Caco-2 (cell line): ENCODE measurements at regions not wholly inside any gene's neighbourhood (a gene's known extent, or its start where the extent isn't known, plus 50 kb on each side); places are given as distances from the start of the nearest gene placed in this dataset.

Source experiments
- BruUV-seq: library from RNA; stranded (reverse); fragments of 400-500 nt; replicated peaks from 2 replicates; lab custom pipeline; 2021; lab: Mats Ljungman, UMichigan
- CTCF ChIA-PET: fragments of 300-600 bp; sonication (Branson Sonifier 250); formaldehyde crosslinking; loops from one replicate; lab custom pipeline; 2022; ENCODE audit warnings: antibody characterized with exemption; lab: Charles Lee
- POLR2A ChIA-PET: fragments of 300-600 bp; sonication (Branson Sonifier 250); formaldehyde crosslinking; loops from one replicate; lab custom pipeline; 2022; ENCODE audit warnings: antibody characterized with exemption; lab: Charles Lee
- DNase-seq, 2 experiments: peaks; one replicate each; pipeline versions ENCODE4 v3.0.0 to v3.0.0-alpha.2; 2020 to 2022
- H3K27me3 ChIP-seq: replicated peaks from 2 replicates; pipeline ENCODE4 v1.6.0; 2011; ENCODE audit warnings: low read length; ENCODE audit not compliant: control insufficient read depth, insufficient read depth
- H3K36me3 ChIP-seq: 2 replicates; pipeline ENCODE4 v1.5.1; 2011; ENCODE audit warnings: low read length; ENCODE audit not compliant: control insufficient read depth, insufficient read depth
- H3K4me1 ChIP-seq: fragments of 250-450 bp; sonication (Bioruptor Pico); 2 replicates; pipeline ENCODE4 v1.5.1; 2020; ENCODE audit warnings: mild to moderate bottlenecking
- H3K4me3 ChIP-seq: 2 replicates; pipeline ENCODE4 v1.5.1; 2011; ENCODE audit warnings: low read depth, mild to moderate bottlenecking, control low read depth, low read length
- H3K9me3 ChIP-seq: fragments of 250-450 bp; sonication (Bioruptor Pico); 2 replicates; pipeline ENCODE4 v1.5.1; 2020; ENCODE audit warnings: mild to moderate bottlenecking, moderate library complexity
- H3K27ac Mint-ChIP-seq: one replicate; pipeline ENCODE4 v1.8.0; 2022; ENCODE audit warnings: mixed read lengths; ENCODE audit not compliant: unreplicated experiment
- H3K27me3 Mint-ChIP-seq: one replicate; pipeline ENCODE4 v1.8.0; 2022; ENCODE audit warnings: mixed read lengths; ENCODE audit not compliant: insufficient read depth, unreplicated experiment
- H3K36me3 Mint-ChIP-seq: one replicate; pipeline ENCODE4 v1.8.0; 2022; ENCODE audit warnings: mild to moderate bottlenecking, mixed read lengths; ENCODE audit not compliant: insufficient read depth, unreplicated experiment
- H3K4me1 Mint-ChIP-seq: one replicate; pipeline ENCODE4 v1.8.0; 2022; ENCODE audit warnings: low read depth, mixed read lengths; ENCODE audit not compliant: unreplicated experiment
- H3K4me3 Mint-ChIP-seq: one replicate; pipeline ENCODE4 v1.8.0; 2022; ENCODE audit warnings: mild to moderate bottlenecking, moderate library complexity, mixed read lengths; ENCODE audit not compliant: unreplicated experiment
- H3K9me3 Mint-ChIP-seq: one replicate; pipeline ENCODE4 v1.8.0; 2022; ENCODE audit warnings: mixed read lengths; ENCODE audit not compliant: unreplicated experiment
- CTCF ChIP-seq, 2 experiments: fragments of 200-600 bp in 1 of 2; IDR thresholded peaks; 1 replicate in 1 of 2; 2 replicates in 1 of 2; pipeline versions ENCODE4 v1.5.1 to v1.8.0; 2011 to 2022; ENCODE audit warnings: antibody characterized with exemption in 1 of 2, control low read depth in 1 of 2, inconsistent platforms in 1 of 2, low read depth in 1 of 2, low read length in 1 of 2, mild to moderate bottlenecking in 1 of 2, moderate library complexity in 1 of 2; ENCODE audit not compliant: insufficient read depth in 1 of 2, severe bottlenecking in 1 of 2, unreplicated experiment in 1 of 2
- intact Hi-C: fragments of 100-400 bp; cut with micrococcal nuclease; formaldehyde crosslinking; loops from one replicate; pipeline ENCODE4 v1.10.0; 2022; ENCODE audit not compliant: unreplicated experiment

GRCh38 chr16:85250609-85251223, 138.4 kb upstream of the CIBAR2 start:
- no peak for DNase-seq
- Mint-ChIP-seq H3K27me3 (no peaks in the 10 kb centered on the region), H3K9me3 (no peaks in the 10 kb centered on the region), H3K36me3 (peaks cover 2% of the 10 kb centered on the region), H3K4me1 (peaks cover 3% of the 10 kb centered on the region), H3K27ac (no peak overlapping the region), H3K4me3 (no peak overlapping the region)
- no peak for TF ChIP-seq CTCF (IDR thresholded peaks at IDR 0.05; ENCODE audit: insufficient read depth in 1 of 2, low read depth in 1 of 2, low read length in 1 of 2, severe bottlenecking in 1 of 2, unreplicated experiment in 1 of 2)
- ChIA-PET POLR2A (no interaction called here), CTCF (no interaction called here)
- intact Hi-C loops, result no loop called here
- no peaks in the 10 kb centered on the region for H3K4me1 ChIP-seq
- H3K4me3 ChIP-seq, result no peak overlapping the region
- H3K27me3 ChIP-seq, result no peaks in the 10 kb centered on the region
- H3K9me3 ChIP-seq, result no peaks in the 10 kb centered on the region
- no TSS peak for BruUV-seq
- no peaks in the 10 kb centered on the region for H3K36me3 ChIP-seq

- Histone ChIP-seq H3K9me3 (no peaks in the 10 kb centered on the region), H3K4me3 (no peak overlapping the region), H3K27me3 (no peaks in the 10 kb centered on the region), H3K4me1 (no peaks in the 10 kb centered on the region), H3K36me3 (no peaks in the 10 kb centered on the region)
- POLR2A ChIA-PET, result no interaction called here
- intact Hi-C loops, result no loop called here
- TF ChIP-seq CTCF (IDR thresholded peaks at IDR 0.05; ENCODE audit: insufficient read depth in 1 of 2, low read depth in 1 of 2, low read length in 1 of 2, severe bottlenecking in 1 of 2, unreplicated experiment in 1 of 2), result no peak
- no TSS peak for BruUV-seq
- Mint-ChIP-seq H3K27ac (no peak overlapping the region), H3K4me1 (no peaks in the 10 kb centered on the region), H3K9me3 (no peaks in the 10 kb centered on the region), H3K4me3 (no peak overlapping the region), H3K36me3 (no peaks in the 10 kb centered on the region), H3K27me3 (no peaks in the 10 kb centered on the region)
- CTCF ChIA-PET, result interaction anchor here (3.0 kb wide), 1 partner anchor 137 kb away, joined by 18 read pairs; no protein-coding TSS in a partner anchor
- DNase-seq, result no peak
Measured at GRCh38 chr16:85251225-85251760, 139.0 kb upstream of the CIBAR2 start.

GRCh38 chr16:85252014-85252413, 139.7 kb upstream of the CIBAR2 start:
- intact Hi-C loops, result no loop called here
- Histone ChIP-seq H3K9me3 (no peaks in the 10 kb centered on the region), H3K27me3 (no peaks in the 10 kb centered on the region), H3K36me3 (no peaks in the 10 kb centered on the region), H3K4me3 (no peak overlapping the region), H3K4me1 (no peaks in the 10 kb centered on the region)
- Mint-ChIP-seq H3K36me3 (no peaks in the 10 kb centered on the region), H3K4me3 (no peak overlapping the region), H3K9me3 (no peaks in the 10 kb centered on the region), H3K27me3 (no peaks in the 10 kb centered on the region), H3K4me1 (no peaks in the 10 kb centered on the region), H3K27ac (no peak overlapping the region)
- CTCF ChIA-PET, result interaction anchor here (1.3 to 3.0 kb wide), 2 partner anchors 13 to 137 kb away, joined by 7 to 18 read pairs; no protein-coding TSS in a partner anchor
- TF ChIP-seq CTCF (IDR thresholded peaks at IDR 0.05; ENCODE audit: insufficient read depth in 1 of 2, low read depth in 1 of 2, low read length in 1 of 2, severe bottlenecking in 1 of 2, unreplicated experiment in 1 of 2), result no peak
- BruUV-seq, result no TSS peak
- no peak for DNase-seq
- POLR2A ChIA-PET, result no interaction called here
